Neural progenitor cell (in vitro differentiated cells): ENCODE measurements at regions not wholly inside any gene's neighbourhood (a gene's known extent, or its start where the extent isn't known, plus 50 kb on each side); places are given as distances from the start of the nearest gene placed in this dataset.

Experiments
- EZH2 ChIP-seq: fragments of 200-600 bp; sonication (generic); IDR thresholded peaks from 2 replicates; pipeline ENCODE4 v1.6.1; 2017; ENCODE audit warnings: antibody characterized with exemption, mild to moderate bottlenecking, moderate library complexity
- TF ChIP-seq, protein P1 (sequence below): fragments of 200-600 bp; sonication (generic); IDR thresholded peaks from 2 replicates; pipeline ENCODE4 v1.5.1; 2017; ENCODE audit warnings: antibody characterized with exemption, mild to moderate bottlenecking

GRCh38 chr4:129429581-129430320, 333.8 kb downstream of the C4orf33 start:
- TF ChIP-seq, protein P1, sequence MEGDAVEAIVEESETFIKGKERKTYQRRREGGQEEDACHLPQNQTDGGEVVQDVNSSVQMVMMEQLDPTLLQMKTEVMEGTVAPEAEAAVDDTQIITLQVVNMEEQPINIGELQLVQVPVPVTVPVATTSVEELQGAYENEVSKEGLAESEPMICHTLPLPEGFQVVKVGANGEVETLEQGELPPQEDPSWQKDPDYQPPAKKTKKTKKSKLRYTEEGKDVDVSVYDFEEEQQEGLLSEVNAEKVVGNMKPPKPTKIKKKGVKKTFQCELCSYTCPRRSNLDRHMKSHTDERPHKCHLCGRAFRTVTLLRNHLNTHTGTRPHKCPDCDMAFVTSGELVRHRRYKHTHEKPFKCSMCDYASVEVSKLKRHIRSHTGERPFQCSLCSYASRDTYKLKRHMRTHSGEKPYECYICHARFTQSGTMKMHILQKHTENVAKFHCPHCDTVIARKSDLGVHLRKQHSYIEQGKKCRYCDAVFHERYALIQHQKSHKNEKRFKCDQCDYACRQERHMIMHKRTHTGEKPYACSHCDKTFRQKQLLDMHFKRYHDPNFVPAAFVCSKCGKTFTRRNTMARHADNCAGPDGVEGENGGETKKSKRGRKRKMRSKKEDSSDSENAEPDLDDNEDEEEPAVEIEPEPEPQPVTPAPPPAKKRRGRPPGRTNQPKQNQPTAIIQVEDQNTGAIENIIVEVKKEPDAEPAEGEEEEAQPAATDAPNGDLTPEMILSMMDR: no peak
- TF ChIP-seq EZH2: no peak
